Gastroesophageal sphincter (tissue), 4 donors: ENCODE measurements at regions not wholly inside any gene's neighbourhood (a gene's known extent, or its start where the extent isn't known, plus 50 kb on each side); places are given as distances from the start of the nearest gene placed in this dataset.

Experiments used
- ATAC-seq: fragments of 150-250 bp; one replicate; pipeline ENCODE4 v1.9.1; 2016; ENCODE audit warnings: mild to moderate bottlenecking, moderate library complexity
- H3K27ac ChIP-seq, 4 donors: fragments of 200-600 bp; sonication (generic) in 3 of 4; 1 replicate in 3 of 4; 2 replicates in 1 of 4; pipeline ENCODE4 v1.5.1; 2016 to 2019
- H3K27me3 ChIP-seq: fragments of 200-600 bp; sonication (generic); one replicate; pipeline ENCODE4 v1.5.1; 2019
- H3K36me3 ChIP-seq, 2 donors: fragments of 200-600 bp; sonication (generic); one replicate each; pipeline ENCODE4 v1.5.1; 2019; ENCODE audit warnings: control low read depth in 1 of 2
- H3K4me1 ChIP-seq, 3 donors: fragments of 200-600 bp; sonication (generic); 1 replicate in 2 of 3; 2 replicates in 1 of 3; pipeline ENCODE4 v1.5.1; 2016 to 2019; ENCODE audit warnings: control low read depth in 2 of 3
- H3K4me3 ChIP-seq, 2 donors: fragments of 200-600 bp; sonication (generic); one replicate each; pipeline ENCODE4 v1.5.1; 2019; ENCODE audit warnings: mild to moderate bottlenecking in 1 of 2, moderate library complexity in 1 of 2
- H3K9me3 ChIP-seq, 3 donors: fragments of 200-600 bp; sonication (generic); one replicate each; pipeline ENCODE4 v1.5.1; 2017 to 2019; ENCODE audit warnings: control low read depth in 2 of 3
- EP300 ChIP-seq: sonication (generic); formaldehyde crosslinking; IDR thresholded peaks from one replicate; pipeline ENCODE4 v1.6.1; 2017; ENCODE audit warnings: antibody characterized with exemption, mild to moderate bottlenecking
- POLR2A ChIP-seq, 2 donors: fragments of 450-650 bp; IDR thresholded peaks; one replicate each; pipeline ENCODE4 v1.6.1; 2017; ENCODE audit warnings: antibody characterized with exemption in 2 of 2, mild to moderate bottlenecking in 2 of 2, moderate library complexity in 1 of 2
- POLR2AphosphoS5 ChIP-seq: sonication (generic); formaldehyde crosslinking; IDR thresholded peaks from one replicate; pipeline ENCODE4 v1.6.1; 2017; ENCODE audit warnings: antibody characterized with exemption
- WGBS, 2 donors: methylation state at CpG; one replicate each; pipeline ENCODE4 v1.1.5; 2018; ENCODE audit warnings: low coverage in 1 of 2; 5-methylcytosine and 5-hydroxymethylcytosine counted together
- TF ChIP-seq, protein P1 (sequence below), 4 experiments: fragments of 200-600 bp in 2 of 4; fragments of 450-650 bp in 2 of 4; sonication (generic) in 1 of 4; IDR thresholded peaks; one replicate each; pipeline ENCODE4 v1.5.1; 2017 to 2019; ENCODE audit warnings: antibody characterized with exemption in 4 of 4, mild to moderate bottlenecking in 2 of 4, moderate library complexity in 2 of 4

- WGBS, 2 donors: 53 to 68% methylated on average over 2 to 3 of the region's 3 CpGs
- TF ChIP-seq, protein P1, sequence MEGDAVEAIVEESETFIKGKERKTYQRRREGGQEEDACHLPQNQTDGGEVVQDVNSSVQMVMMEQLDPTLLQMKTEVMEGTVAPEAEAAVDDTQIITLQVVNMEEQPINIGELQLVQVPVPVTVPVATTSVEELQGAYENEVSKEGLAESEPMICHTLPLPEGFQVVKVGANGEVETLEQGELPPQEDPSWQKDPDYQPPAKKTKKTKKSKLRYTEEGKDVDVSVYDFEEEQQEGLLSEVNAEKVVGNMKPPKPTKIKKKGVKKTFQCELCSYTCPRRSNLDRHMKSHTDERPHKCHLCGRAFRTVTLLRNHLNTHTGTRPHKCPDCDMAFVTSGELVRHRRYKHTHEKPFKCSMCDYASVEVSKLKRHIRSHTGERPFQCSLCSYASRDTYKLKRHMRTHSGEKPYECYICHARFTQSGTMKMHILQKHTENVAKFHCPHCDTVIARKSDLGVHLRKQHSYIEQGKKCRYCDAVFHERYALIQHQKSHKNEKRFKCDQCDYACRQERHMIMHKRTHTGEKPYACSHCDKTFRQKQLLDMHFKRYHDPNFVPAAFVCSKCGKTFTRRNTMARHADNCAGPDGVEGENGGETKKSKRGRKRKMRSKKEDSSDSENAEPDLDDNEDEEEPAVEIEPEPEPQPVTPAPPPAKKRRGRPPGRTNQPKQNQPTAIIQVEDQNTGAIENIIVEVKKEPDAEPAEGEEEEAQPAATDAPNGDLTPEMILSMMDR (IDR thresholded peaks at IDR 0.05): no peak
- TF ChIP-seq POLR2AphosphoS5: no peak
- TF ChIP-seq POLR2A (IDR thresholded peaks at IDR 0.05): no peak
- no peak for TF ChIP-seq EP300
- Histone ChIP-seq H3K36me3 (no peaks in the 10 kb centered on the region), H3K9me3 (no peaks in the 10 kb centered on the region), H3K27me3 (no peaks in the 10 kb centered on the region), H3K4me1 (no peaks in the 10 kb centered on the region), H3K4me3 (no peak overlapping the region), H3K27ac (no peak overlapping the region)
- no peak for ATAC-seq
Measured at GRCh38 chr4:14908635-14909034, 93.6 kb upstream of the CPEB2 start.

DNA sequence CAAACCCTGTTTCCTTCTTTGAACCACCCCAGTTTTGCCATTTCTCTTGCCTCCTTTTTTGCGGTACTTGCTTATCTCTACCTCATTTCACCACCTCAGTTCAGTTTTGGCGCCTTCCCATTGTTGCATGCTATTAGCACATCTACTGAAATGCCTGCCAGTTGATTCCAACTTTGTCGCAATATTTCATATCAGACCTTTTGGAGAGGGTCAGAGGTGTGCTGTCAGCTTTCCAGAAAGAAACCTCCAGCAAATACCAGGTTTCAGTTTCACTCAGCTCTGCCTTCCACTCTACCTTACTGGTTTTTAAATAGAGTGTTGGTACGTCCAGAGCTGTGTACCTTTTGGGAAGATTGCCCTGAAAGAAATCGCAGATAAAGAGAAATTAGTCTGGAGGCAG lies 91.9 kb upstream of the CPEB2 start:
- Histone ChIP-seq H3K4me1 (no peaks in the 10 kb centered on the region), H3K27me3 (no peaks in the 10 kb centered on the region), H3K36me3 (no peaks in the 10 kb centered on the region), H3K9me3 (no peaks in the 10 kb centered on the region), H3K27ac (no peak overlapping the region), H3K4me3 (no peak overlapping the region)
- ATAC-seq: no peak
- TF ChIP-seq, protein P1 (IDR thresholded peaks at IDR 0.05): no peak
- TF ChIP-seq EP300: no peak
- TF ChIP-seq POLR2AphosphoS5: no peak
- no peak for TF ChIP-seq POLR2A (IDR thresholded peaks at IDR 0.05)
- WGBS, 2 donors: 64% methylated on average over 4 of the region's 5 CpGs; no CpG with 5 or more reads in 1 of the 2 donors

DNA sequence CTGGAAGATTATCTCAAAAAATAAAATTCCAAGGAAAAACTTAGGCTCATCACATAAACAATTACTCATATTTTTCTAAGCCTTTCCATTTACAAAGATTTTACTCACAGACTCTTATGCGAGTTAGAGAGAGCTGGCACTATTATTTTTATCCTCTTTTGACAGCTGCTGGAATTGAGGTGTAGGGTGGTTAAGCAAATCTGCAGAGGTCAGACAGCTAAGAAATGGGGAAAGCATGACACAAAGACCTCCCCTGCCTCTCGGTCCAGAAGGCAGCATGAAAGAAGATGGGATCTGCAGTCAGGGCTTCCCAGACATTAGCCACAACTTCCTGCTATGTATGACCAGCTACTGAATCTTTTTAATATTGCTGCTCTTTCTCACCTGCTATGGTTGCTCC lies 89.9 kb upstream of the CPEB2 start:
- no peak overlapping the region for H3K4me3 ChIP-seq
- no peaks in the 10 kb centered on the region for H3K36me3 ChIP-seq
- H3K27me3 ChIP-seq: no peaks in the 10 kb centered on the region
- no peak for ATAC-seq
- H3K9me3 ChIP-seq: no peaks in the 10 kb centered on the region
- H3K27ac ChIP-seq: no peak overlapping the region
- WGBS, 2 donors: 46 to 52% methylated on average over 2 of the region's 2 CpGs
- no peak for TF ChIP-seq POLR2AphosphoS5
- TF ChIP-seq EP300: no peak
- TF ChIP-seq, protein P1 (IDR thresholded peaks at IDR 0.05): no peak
- no peak for TF ChIP-seq POLR2A (IDR thresholded peaks at IDR 0.05)
- H3K4me1 ChIP-seq: peaks cover 0 to 13% (median 0%) of the 10 kb centered on the region in 3 donors

DNA sequence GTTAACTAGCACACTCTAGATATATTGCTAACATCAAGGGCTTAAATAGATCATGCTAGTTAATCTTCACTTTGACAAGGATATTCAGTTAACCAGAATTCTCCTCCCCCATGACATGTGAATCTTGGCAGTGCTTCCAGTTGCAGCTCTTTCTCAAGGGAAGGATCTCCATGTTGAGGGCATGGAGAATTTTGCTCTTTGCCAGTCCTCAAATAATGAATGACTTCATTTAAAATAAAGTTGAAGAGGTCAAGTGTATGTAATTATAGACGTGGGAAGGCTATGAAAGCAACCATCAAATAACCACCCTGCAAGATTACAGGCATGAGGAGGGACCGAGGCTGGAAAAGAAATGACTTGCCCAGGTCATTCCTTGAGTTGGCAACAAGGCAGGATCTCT lies 87.3 kb upstream of the CPEB2 start:
- peaks cover 0 to 24% (median 0%) of the 10 kb centered on the region in 3 donors for H3K4me1 ChIP-seq
- WGBS, 2 donors: 63 to 73% methylated on average over 2 of the region's 2 CpGs
- TF ChIP-seq POLR2AphosphoS5 (no peak), EP300 (no peak), POLR2A (IDR thresholded peaks at IDR 0.05) (no peak)
- TF ChIP-seq, protein P1 (IDR thresholded peaks at IDR 0.05): no peak

GRCh38 chr4:14916554-14917297 lies 85.6 kb upstream of the CPEB2 start:
- H3K4me3 ChIP-seq: no peak overlapping the region
- H3K36me3 ChIP-seq: no peaks in the 10 kb centered on the region
- TF ChIP-seq POLR2A (IDR thresholded peaks at IDR 0.05) (no peak), POLR2AphosphoS5 (no peak), EP300 (no peak)
- TF ChIP-seq, protein P1 (IDR thresholded peaks at IDR 0.05): no peak
- peaks cover 0 to 24% (median 0%) of the 10 kb centered on the region in 3 donors for H3K4me1 ChIP-seq
- peak overlapping the region in 3 of 4 donors; percentile 53 to 65 (median 59) for H3K27ac ChIP-seq
- WGBS, 2 donors: 26 to 30% methylated on average over 5 to 6 of the region's 7 CpGs
- no peaks in the 10 kb centered on the region for H3K9me3 ChIP-seq
- no peaks in the 10 kb centered on the region for H3K27me3 ChIP-seq
- ATAC-seq: peak; percentile 78

More for the DNA sequence above, 87.3 kb upstream of the CPEB2 start:
- Histone ChIP-seq H3K9me3 (no peaks in the 10 kb centered on the region), H3K27me3 (no peaks in the 10 kb centered on the region), H3K4me3 (no peak overlapping the region), H3K27ac (no peak overlapping the region), H3K36me3 (no peaks in the 10 kb centered on the region)
- ATAC-seq: no peak
